Right lobe of liver (tissue), 4 donors: ENCODE measurements at regions not wholly inside any gene's neighbourhood (a gene's known extent, or its start where the extent isn't known, plus 50 kb on each side); places are given as distances from the start of the nearest gene placed in this dataset.

Experiments
- CTCF ChIP-seq, 4 donors: fragments of 200-600 bp in 3 of 4; fragments of 450-650 bp in 1 of 4; IDR thresholded peaks; one replicate each; pipeline versions ENCODE4 v1.5.1 to v1.8.0; 2016 to 2022; ENCODE audit warnings: antibody characterized with exemption in 4 of 4, mild to moderate bottlenecking in 2 of 4
- POLR2A ChIP-seq: fragments of 450-650 bp; IDR thresholded peaks from one replicate; pipeline ENCODE4 v1.6.1; 2017; ENCODE audit warnings: antibody characterized with exemption, mild to moderate bottlenecking
- donor health status: DM: no; HTN: no; CAD: no.
- donor health status: DM: no; HTN: no; CAD: no.
- donor health status: DM: no; HTN: yes; CAD: no.

- TF ChIP-seq CTCF (IDR thresholded peaks at IDR 0.05) = no peak
- no peak for TF ChIP-seq POLR2A
Observed at GRCh38 chr3:59609657-59610348, 560.0 kb upstream of the CFAP20DC start.
